NOMO-1 treated with dmso at 0.1 percent for 144 hours (cell line): ENCODE measurements at regions not wholly inside any gene's neighbourhood (a gene's known extent, or its start where the extent isn't known, plus 50 kb on each side); places are given as distances from the start of the nearest gene placed in this dataset.

Source experiments
- DNase-seq: peaks from one replicate; lab custom pipeline; 2025; ENCODE audit not compliant: unreplicated experiment; lab: John Stamatoyannopoulos, UW

- no peak for DNase-seq
These were observed 594.0 kb upstream of the JAG1 start for GRCh38 chr20:11267762-11268335.

DNA sequence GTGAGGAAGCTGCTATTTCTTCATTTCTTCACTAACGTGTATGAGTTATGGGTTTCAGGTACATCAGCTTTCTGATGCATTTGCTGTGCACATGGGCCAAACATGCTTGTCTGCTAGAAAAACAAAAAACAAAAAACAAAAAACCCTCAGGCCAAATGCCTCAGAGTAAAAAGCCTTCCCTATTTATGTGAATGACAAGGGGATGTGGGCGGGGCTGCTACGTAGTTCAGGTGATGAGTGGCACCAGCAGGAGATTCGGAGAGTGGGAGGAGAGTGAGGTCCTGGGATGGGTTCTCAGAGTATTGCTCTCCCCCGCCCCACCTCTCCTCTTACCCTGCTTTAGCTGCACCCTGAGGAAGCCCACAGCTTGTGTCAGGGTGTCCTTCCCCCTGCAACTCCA, 596.8 kb upstream of the JAG1 start:
- no peak for DNase-seq

GRCh38 chr20:11271319-11271718, 597.5 kb upstream of the JAG1 start:
- DNase-seq, result no peak

GRCh38 chr20:11271920-11272594, 598.3 kb upstream of the JAG1 start:
- DNase-seq, result no peak

DNA sequence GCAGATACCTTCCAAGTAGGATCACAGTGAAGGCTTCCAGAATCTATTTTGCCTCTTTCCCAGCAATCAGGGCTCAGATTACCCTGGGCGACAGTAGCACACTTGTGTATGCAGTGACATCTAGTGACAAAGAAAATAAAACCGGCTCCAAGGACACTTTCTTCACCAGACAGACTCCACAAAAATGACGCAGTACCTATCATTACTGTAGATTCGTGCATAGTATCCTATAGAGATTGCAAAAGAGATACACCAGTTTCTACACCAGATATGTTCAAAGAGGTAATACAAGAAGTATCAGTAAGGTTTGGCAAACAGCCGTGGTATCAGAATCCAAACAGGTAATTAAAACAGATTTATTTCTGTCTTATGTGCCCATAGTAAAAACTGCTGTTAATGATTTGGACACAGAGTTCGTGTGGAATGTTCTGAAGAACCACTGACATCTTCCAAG, 600.4 kb upstream of the JAG1 start:
- DNase-seq, result peak; percentile 34

GRCh38 chr20:11275740-11276139, 601.9 kb upstream of the JAG1 start:
- no peak for DNase-seq

DNA sequence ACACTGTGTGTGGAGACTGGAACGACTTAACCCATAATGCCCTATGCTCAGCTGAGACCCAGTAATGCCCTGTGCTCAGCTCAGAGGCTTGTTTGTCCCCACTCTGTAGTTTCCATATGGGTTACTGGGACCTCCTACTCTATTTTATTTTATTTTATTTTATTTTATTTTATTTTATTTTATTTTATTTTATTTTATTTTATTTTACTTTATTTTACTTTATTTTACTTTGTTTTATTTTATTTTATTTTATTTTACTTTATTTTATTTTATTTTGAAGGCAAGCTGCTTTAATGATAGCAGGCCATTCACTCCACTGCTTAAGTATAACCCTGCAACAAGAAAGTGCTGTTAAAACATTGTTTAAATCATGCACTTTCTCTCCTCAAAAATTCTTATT, 603.4 kb upstream of the JAG1 start:
- DNase-seq, result no peak

- DNase-seq, result no peak
These were observed 604.1 kb upstream of the JAG1 start for GRCh38 chr20:11277858-11278257.

GRCh38 chr20:11278461-11278860, 604.7 kb upstream of the JAG1 start:
- DNase-seq, result no peak

DNA sequence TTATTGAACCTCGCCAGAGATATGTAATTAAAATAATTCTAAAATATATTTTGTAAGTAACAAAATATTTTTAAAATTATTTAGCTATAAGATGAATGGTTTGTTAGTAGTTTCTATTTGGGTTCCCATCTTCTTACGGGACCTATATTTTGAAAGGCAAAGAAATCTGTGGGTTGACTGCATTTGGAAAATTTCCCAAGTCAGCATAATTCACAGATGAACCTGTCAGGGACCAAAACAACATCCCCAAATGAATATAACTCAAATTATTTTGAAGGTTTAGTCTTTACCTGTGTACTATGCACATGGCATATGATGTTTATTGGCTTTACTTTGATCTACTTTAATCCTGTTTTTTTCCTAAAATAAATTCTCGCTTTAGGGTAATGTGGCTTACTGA, 607.4 kb upstream of the JAG1 start:
- no peak for DNase-seq

DNA sequence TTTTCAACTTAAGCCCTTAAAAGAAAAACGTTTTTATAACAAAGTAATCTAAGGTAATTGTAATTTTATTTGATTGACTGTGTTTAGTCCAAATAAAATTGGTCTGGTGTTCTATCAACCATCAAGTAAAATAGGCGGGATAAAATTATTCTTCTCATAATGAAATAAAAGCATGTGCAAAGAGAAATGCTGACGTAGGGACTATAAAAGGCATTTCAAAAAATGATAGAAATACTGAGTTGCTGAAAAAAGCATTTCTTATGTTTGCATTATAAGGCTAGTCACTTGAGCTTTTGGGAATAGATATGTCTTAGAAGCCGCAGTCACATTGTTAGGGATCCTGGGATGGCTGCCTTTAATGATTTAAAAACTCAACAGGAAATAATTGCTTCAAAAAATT, 608.0 kb upstream of the JAG1 start:
- no peak for DNase-seq

DNA sequence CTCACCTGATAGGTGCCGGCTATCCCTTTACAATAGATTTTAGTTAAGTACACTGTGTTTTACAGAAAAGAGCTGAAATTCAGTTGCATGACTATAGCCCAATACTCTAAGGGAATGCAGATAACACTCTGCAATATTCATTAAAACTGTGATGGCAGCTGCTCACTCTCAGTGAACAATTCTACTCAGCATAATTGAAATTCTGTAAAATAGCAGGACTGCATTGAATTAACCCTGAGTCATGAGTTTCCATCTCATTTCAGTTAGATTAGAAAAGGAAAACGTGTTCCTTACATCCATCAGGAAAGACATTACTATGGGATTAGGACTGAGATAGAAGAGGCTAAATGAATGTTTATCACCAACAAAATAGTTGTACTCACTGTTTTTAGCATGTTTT, 613.3 kb upstream of the JAG1 start:
- DNase-seq, result no peak

GRCh38 chr20:11296221-11296620, 621.5 kb upstream of the BTBD3 start:
- DNase-seq, result no peak

DNA sequence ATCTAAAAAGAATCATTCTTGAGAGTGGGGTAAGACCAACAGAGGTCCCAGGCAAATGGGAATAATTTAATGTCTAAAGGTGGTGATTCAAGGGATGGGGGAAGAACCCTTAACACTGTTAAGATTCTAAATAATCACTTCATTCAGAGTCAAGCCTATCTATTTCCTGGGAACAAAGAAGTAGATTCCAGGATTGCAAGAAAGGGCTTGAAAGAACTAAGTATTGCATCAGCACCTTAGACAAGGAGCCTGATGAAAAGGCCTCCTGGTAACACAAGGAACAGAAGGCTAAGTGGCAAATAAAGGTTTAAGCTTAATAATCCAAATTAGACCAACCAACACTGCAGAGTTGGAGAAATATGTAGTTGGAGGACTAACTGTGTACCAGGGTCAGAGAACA, 620.7 kb upstream of the BTBD3 start:
- DNase-seq, result no peak

- no peak for DNase-seq
These were observed 616.0 kb upstream of the BTBD3 start for GRCh38 chr20:11301699-11302098.

GRCh38 chr20:11302436-11302835, 615.3 kb upstream of the BTBD3 start:
- no peak for DNase-seq

GRCh38 chr20:11304795-11305194, 612.9 kb upstream of the BTBD3 start:
- no peak for DNase-seq

DNA sequence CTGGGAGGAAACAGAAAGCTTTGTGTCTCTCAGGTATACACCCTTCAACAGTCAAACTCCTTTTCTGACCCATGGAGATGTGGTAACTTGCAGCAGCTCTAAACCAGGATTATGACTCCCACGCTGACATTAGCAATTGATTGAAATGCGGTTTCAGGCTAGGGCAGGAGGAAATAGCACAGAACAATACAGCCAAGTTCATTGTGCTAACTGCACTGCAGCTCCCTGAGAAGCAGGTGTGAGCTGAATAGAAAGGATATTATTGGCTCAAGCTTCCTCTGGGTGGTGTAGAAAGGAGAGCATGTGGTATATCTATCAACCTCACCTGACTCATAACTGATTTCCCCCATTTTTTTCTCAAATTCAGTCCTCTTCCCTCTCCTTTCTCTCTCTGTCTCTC, 612.3 kb upstream of the BTBD3 start:
- no peak for DNase-seq

GRCh38 chr20:11311659-11312224, 606.0 kb upstream of the BTBD3 start:
- DNase-seq, result no peak

DNA sequence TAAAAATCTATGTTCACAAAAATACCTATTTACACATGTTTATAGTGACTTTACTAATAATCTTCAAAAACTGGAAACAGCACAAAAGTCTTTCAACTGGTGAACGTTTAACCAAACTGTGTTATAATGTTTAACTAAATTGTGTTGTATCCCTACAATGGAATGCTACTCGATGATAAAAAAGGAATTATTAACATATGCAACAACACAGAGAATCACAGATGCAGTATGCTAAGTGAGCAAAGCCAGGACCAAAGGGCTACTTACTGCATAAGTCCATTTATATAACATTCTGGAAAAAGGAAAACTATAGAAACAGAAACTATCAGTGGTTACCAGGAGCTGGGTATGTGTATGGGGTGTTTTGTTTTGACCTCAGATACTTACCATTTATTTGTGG, 602.2 kb upstream of the BTBD3 start:
- DNase-seq, result no peak

GRCh38 chr20:11316244-11316643, 601.4 kb upstream of the BTBD3 start:
- no peak for DNase-seq

DNA sequence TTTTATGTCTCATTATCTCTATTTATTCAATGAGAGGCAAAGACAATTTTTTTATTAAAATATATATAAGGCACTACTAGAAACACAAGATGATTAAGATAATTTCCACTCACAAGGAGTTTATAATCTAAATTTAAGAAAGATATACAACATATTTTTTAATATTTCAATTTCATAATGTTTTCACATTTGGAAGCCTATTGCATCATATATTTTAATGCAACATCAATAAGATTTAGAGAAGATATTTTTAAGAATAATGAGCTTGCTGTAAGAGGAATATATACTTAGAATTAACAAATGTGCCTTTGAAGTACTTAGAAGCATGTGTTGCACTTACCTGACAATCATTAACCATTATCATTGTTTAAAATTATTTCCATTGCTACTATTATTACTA, 597.7 kb upstream of the BTBD3 start:
- no peak for DNase-seq

GRCh38 chr20:11323816-11324215, 593.9 kb upstream of the BTBD3 start:
- no peak for DNase-seq
